Thoracic aorta (tissue), 2 donors: ENCODE measurements at regions not wholly inside any gene's neighbourhood (a gene's known extent, or its start where the extent isn't known, plus 50 kb on each side); places are given as distances from the start of the nearest gene placed in this dataset.

Experiments used
- ATAC-seq: fragments of 150-250 bp; one replicate; pipeline ENCODE4 v1.8.0; 2017; ENCODE audit warnings: low read depth; ENCODE audit not compliant: insufficient number of reproducible peaks, low FRiP score
- DNase-seq: peaks from one replicate; pipeline ENCODE4 v3.0.0-alpha.2; 2020; ENCODE audit warnings: low spot score
- H3K27ac ChIP-seq, 2 donors: fragments of 200-600 bp; sonication (generic); 1 replicate in 1 of 2; 2 replicates in 1 of 2; pipeline ENCODE4 v1.5.1; 2016; ENCODE audit warnings: mild to moderate bottlenecking in 2 of 2, moderate library complexity in 2 of 2
- H3K27me3 ChIP-seq: fragments of 200-600 bp; sonication (generic); replicated peaks from 2 replicates; pipeline ENCODE4 v1.6.0; 2016; ENCODE audit warnings: mild to moderate bottlenecking; ENCODE audit not compliant: insufficient read depth
- H3K36me3 ChIP-seq: fragments of 200-600 bp; sonication (generic); one replicate; pipeline ENCODE4 v1.5.1; 2016
- H3K4me1 ChIP-seq, 2 donors: fragments of 200-600 bp; sonication (generic); 1 replicate in 1 of 2; 2 replicates in 1 of 2; pipeline versions ENCODE4 v1.5.1 to v1.6.0; 2016; ENCODE audit warnings: low read depth in 2 of 2, mild to moderate bottlenecking in 1 of 2; ENCODE audit not compliant: control insufficient read depth in 1 of 2
- H3K4me3 ChIP-seq: fragments of 200-600 bp; sonication (generic); 2 replicates; pipeline ENCODE4 v1.5.1; 2016; ENCODE audit warnings: mild to moderate bottlenecking
- H3K9me3 ChIP-seq: fragments of 200-600 bp; sonication (generic); 2 replicates; pipeline ENCODE4 v1.5.1; 2016
- CTCF ChIP-seq: fragments of 200-600 bp; sonication (generic); IDR thresholded peaks from one replicate; pipeline ENCODE4 v1.5.1; 2019; ENCODE audit warnings: antibody characterized with exemption

GRCh38 chr6:120604510-120604909 is 729.8 kb downstream of the TBC1D32 start:
- H3K9me3 ChIP-seq, result no peaks in the 10 kb centered on the region
- no peak for ATAC-seq
- TF ChIP-seq CTCF, result no peak
- H3K4me1 ChIP-seq, result no peaks in the 10 kb centered on the region
- H3K4me3 ChIP-seq, result no peak overlapping the region
- DNase-seq, result no peak
- H3K36me3 ChIP-seq, result no peaks in the 10 kb centered on the region
- H3K27ac ChIP-seq, result no peak overlapping the region
- no peaks in the 10 kb centered on the region for H3K27me3 ChIP-seq

DNA sequence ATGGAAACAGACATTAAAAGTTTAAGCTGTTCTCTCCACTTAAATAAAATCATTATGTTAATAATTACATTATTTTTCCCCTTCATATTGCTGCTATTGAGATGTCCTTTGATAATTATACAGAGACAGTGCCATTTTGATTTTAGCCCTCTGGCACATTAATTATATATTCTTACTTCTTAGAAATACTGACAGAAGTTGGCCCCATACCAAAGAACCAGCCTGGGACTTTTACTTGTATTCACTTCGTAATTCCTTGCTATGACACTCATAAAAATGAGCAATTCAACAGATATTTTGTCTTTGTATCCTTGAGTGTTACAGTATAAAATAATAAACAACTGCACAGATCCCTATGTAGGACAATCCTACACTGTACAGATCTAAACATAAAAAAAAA is 743.7 kb downstream of the TBC1D32 start:
- no peaks in the 10 kb centered on the region for H3K36me3 ChIP-seq
- ATAC-seq, result no peak
- H3K27ac ChIP-seq, result no peak overlapping the region
- H3K27me3 ChIP-seq, result no peaks in the 10 kb centered on the region
- H3K4me1 ChIP-seq, result no peaks in the 10 kb centered on the region
- no peak for DNase-seq
- no peaks in the 10 kb centered on the region for H3K9me3 ChIP-seq
- no peak for TF ChIP-seq CTCF
- H3K4me3 ChIP-seq, result no peak overlapping the region

GRCh38 chr6:120588424-120588823 is 745.9 kb downstream of the TBC1D32 start:
- Histone ChIP-seq H3K9me3 (no peaks in the 10 kb centered on the region), H3K27ac (no peak overlapping the region), H3K4me1 (no peaks in the 10 kb centered on the region), H3K36me3 (no peaks in the 10 kb centered on the region), H3K27me3 (no peaks in the 10 kb centered on the region), H3K4me3 (no peak overlapping the region)
- DNase-seq, result no peak
- TF ChIP-seq CTCF, result no peak
- ATAC-seq, result no peak

DNA sequence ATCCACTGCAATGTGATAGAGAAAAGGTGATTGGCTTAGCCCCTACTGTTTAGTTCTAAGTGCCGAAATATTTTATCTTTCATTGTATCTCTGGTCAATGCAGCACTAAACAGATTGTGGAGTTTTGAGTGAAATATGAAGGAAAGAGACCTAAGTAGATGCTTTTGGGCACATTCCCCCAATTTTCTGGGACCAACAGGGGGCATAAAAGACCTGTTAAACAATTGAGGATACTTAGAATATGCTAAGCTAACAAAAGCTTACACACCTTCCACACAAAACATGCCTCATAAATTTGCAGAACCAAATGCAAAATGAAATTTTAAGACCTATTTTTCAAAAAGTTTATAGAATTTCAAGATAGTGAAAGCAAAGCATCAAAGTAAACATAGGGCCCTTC is 746.9 kb downstream of the TBC1D32 start:
- no peak for TF ChIP-seq CTCF
- no peaks in the 10 kb centered on the region for H3K4me1 ChIP-seq
- ATAC-seq (no peak), DNase-seq (no peak)
- H3K27ac ChIP-seq, result no peak overlapping the region
- H3K27me3 ChIP-seq, result no peaks in the 10 kb centered on the region
- no peak overlapping the region for H3K4me3 ChIP-seq
- H3K9me3 ChIP-seq, result no peaks in the 10 kb centered on the region
- no peaks in the 10 kb centered on the region for H3K36me3 ChIP-seq

DNA sequence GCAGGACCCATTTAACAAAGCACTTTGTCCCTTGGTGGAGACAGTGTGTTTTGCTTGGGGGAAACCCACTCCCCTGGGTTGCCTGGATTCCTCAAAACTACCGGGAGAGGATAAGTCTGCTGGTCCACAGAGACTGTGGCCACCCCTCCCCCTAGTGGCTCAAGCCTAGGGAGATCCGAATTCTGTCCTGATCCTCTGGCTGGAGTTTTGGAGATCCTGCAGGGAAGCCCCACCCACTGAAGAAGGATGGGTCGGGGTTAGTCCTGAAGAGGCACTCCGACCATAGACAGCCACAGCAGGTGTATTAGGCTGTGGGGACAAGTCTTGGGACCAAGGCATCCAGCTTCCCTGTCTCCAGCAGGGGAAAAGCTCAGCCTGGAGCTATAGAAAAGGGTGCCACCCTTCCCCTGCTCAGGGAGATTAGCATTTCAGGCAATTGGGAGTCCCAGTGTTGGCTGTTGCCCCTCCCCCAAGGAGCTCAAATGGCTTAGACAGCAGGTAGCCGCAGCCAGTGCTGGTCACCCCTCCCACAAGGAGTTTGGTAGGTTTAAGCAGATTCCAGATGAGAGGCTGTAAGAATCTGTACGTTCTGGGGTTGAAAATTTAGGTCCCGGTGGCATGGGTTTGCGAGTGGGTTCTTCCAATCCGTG is 750.0 kb downstream of the TBC1D32 start:
- H3K4me1 ChIP-seq, result no peaks in the 10 kb centered on the region
- ATAC-seq, result no peak
- no peak for DNase-seq
- no peak overlapping the region for H3K4me3 ChIP-seq
- H3K27me3 ChIP-seq, result no peaks in the 10 kb centered on the region
- H3K27ac ChIP-seq, result no peak overlapping the region
- H3K36me3 ChIP-seq, result no peaks in the 10 kb centered on the region
- TF ChIP-seq CTCF, result no peak
- H3K9me3 ChIP-seq, result no peaks in the 10 kb centered on the region
